ENCODE measurements at regions not wholly inside any gene's neighbourhood (a gene's known extent, or its start where the extent isn't known, plus 50 kb on each side); places are given as distances from the start of the nearest gene placed in this dataset.

DNA sequence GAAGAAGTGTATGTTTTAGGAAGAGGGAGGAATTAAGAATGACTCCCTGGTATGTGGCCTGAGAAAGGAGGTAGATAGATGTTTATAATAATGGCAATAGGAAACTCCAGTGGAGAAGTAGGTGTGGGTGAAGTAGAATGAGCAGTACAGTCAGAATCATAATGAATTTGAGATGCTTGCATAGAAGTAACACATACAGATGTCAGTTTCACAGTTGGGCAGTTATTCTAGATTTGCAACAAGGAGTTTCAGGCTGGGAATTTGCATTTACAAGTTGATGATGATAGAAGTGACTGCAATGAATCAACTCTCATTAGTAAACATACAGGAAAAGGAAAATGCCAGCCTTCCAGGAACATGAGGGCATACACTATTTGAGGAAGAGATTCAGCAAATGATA, 149.0 kb downstream of the SLITRK1 start:
- H3K4me1 ChIP-seq (ENCODE audit: control extremely low read depth in 1 of 4, control insufficient read depth in 4 of 4, insufficient read depth in 4 of 4, low read length in 3 of 4): no peaks in the 10 kb centered on the region
- DNase-seq: no peak
- H3K36me3 ChIP-seq (ENCODE audit: control insufficient read depth in 4 of 4, insufficient read depth in 4 of 4, low read length in 3 of 4): no peaks in the 10 kb centered on the region
- no peak overlapping the region for H3K27ac ChIP-seq (ENCODE audit: insufficient read depth in 1 of 2, low read depth in 1 of 2, low read length in 2 of 2, poor library complexity in 1 of 2, severe bottlenecking in 2 of 2)
- no peaks in the 10 kb centered on the region for H3K9me3 ChIP-seq (ENCODE audit: control extremely low read depth in 1 of 5, control insufficient read depth in 4 of 5, insufficient read depth in 2 of 5, low read depth in 1 of 5, low read length in 4 of 5)
- no peak overlapping the region for H3K4me3 ChIP-seq (ENCODE audit: control insufficient read depth in 1 of 7, extremely low read depth in 1 of 7, insufficient read depth in 4 of 7, low read depth in 2 of 7, low read length in 6 of 7)
- ChIA-PET POLR2A (no interaction called here), CTCF (no interaction called here)
- H3K27me3 ChIP-seq (replicated peaks in 2 of 5; ENCODE audit: control insufficient read depth in 4 of 5, insufficient read depth in 5 of 5, low read length in 4 of 5): no peaks in the 10 kb centered on the region

DNA sequence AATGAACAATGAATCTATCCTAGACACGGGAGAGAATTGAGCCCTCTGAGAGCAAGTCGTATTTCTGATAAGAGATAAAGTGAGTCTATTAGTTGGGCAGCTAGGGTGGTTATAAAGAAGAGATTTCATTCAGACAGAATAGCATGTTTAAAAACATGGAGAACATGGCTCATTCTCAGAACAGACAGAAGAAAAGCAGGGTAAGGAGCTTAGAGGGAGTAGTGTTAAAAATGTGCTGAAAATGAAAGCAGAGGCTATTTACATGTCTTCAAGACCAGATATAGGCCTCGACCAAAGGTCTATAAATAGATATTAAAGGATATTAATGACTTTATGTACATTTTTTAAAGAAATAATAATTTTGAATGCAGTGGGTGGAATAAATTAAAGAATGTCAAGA, 149.5 kb downstream of the SLITRK1 start:
- 92% methylated on average over 2 of the region's 3 CpGs for WGBS (ENCODE audit: insufficient coverage)

DNA sequence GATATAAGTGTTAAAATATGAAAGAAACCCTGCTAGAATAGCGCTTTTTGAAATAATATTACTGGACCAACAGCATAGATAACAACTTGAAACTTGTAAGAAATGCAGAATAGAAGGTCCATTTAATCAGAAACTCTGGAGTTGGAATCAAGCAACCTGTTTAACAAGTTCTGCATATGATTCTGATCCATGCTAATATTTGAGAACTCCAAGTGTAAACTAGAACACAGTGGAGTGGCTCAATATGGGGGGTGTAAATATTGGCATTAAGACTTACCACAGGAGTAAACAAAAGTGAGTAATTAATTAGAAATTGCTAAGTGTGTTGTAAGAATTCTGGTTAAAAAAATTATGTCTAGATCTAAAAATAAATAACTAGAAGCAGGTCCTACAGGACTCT, 151.2 kb downstream of the SLITRK1 start:
- no peaks in the 10 kb centered on the region for H3K4me1 ChIP-seq (ENCODE audit: control extremely low read depth in 1 of 4, control insufficient read depth in 4 of 4, insufficient read depth in 4 of 4, low read length in 3 of 4)
- CTCF ChIA-PET: no interaction called here
- no peak overlapping the region for H3K4me3 ChIP-seq (ENCODE audit: control insufficient read depth in 1 of 7, extremely low read depth in 1 of 7, insufficient read depth in 4 of 7, low read depth in 2 of 7, low read length in 6 of 7)
- no peak overlapping the region for H3K27ac ChIP-seq (ENCODE audit: insufficient read depth in 1 of 2, low read depth in 1 of 2, low read length in 2 of 2, poor library complexity in 1 of 2, severe bottlenecking in 2 of 2)
- 100% methylated on average over 1 of the region's 1 CpG for WGBS (ENCODE audit: insufficient coverage)
- no peaks in the 10 kb centered on the region for H3K9me3 ChIP-seq (ENCODE audit: control extremely low read depth in 1 of 5, control insufficient read depth in 4 of 5, insufficient read depth in 2 of 5, low read depth in 1 of 5, low read length in 4 of 5)
- no peaks in the 10 kb centered on the region for H3K36me3 ChIP-seq (ENCODE audit: control insufficient read depth in 4 of 4, insufficient read depth in 4 of 4, low read length in 3 of 4)
- POLR2A ChIA-PET: no interaction called here
- no peaks in the 10 kb centered on the region for H3K27me3 ChIP-seq (replicated peaks in 2 of 5; ENCODE audit: control insufficient read depth in 4 of 5, insufficient read depth in 5 of 5, low read length in 4 of 5)
- DNase-seq: no peak

More for the DNA sequence above, 149.5 kb downstream of the SLITRK1 start:
- Histone ChIP-seq H3K27ac (ENCODE audit: insufficient read depth in 1 of 2, low read depth in 1 of 2, low read length in 2 of 2, poor library complexity in 1 of 2, severe bottlenecking in 2 of 2) (no peak overlapping the region), H3K36me3 (ENCODE audit: control insufficient read depth in 4 of 4, insufficient read depth in 4 of 4, low read length in 3 of 4) (no peaks in the 10 kb centered on the region), H3K9me3 (ENCODE audit: control extremely low read depth in 1 of 5, control insufficient read depth in 4 of 5, insufficient read depth in 2 of 5, low read depth in 1 of 5, low read length in 4 of 5) (no peaks in the 10 kb centered on the region), H3K4me1 (ENCODE audit: control extremely low read depth in 1 of 4, control insufficient read depth in 4 of 4, insufficient read depth in 4 of 4, low read length in 3 of 4) (no peaks in the 10 kb centered on the region), H3K27me3 (replicated peaks in 2 of 5; ENCODE audit: control insufficient read depth in 4 of 5, insufficient read depth in 5 of 5, low read length in 4 of 5) (no peaks in the 10 kb centered on the region), H3K4me3 (ENCODE audit: control insufficient read depth in 1 of 7, extremely low read depth in 1 of 7, insufficient read depth in 4 of 7, low read depth in 2 of 7, low read length in 6 of 7) (no peak overlapping the region)
- no peak for DNase-seq
- ChIA-PET CTCF (no interaction called here), POLR2A (no interaction called here)

DNA sequence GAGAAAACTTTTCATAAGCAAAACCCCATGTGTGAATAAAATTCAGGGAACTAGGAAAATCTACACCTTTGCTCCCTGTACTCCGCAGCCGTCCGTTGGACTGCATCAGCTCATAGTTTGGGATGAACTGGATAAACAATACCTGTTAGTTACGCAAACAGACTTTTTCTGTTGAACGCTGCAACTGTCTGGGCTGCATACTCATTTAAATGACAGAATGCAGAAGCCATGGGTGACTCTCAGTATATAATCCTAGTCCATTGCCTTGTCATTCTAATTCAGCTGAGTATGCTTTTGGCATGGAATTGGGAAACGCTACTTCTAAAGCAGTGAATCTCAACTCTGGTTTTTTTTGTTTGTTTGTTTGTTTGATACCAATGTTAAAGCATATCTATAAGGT, 151.6 kb downstream of the SLITRK1 start:
- H3K36me3 ChIP-seq (ENCODE audit: control insufficient read depth in 4 of 4, insufficient read depth in 4 of 4, low read length in 3 of 4): no peaks in the 10 kb centered on the region

DNA sequence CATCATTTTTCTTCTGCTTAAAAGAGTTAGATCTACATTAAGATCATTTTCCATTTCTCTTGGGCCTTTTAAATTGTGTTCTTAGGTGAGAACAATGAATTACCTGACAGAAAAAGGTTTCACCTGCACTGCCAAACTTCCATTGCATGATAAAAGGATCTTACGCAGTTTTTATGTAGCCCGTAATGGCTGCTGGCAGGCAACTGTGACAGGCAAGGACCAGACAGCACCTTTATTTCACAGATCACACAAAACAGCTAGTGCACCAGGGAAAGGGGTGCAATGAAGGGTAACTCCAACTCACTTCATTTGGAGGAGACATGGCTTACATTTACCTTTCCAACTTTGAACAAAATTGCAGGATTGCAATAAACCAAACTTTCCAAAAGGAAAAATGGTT, 159.8 kb downstream of the SLITRK1 start:
- no CpG with 5 or more reads among the region's 2 CpGs for WGBS (ENCODE audit: insufficient coverage)
- no peak for DNase-seq
- H3K27me3 ChIP-seq (replicated peaks in 2 of 5; ENCODE audit: control insufficient read depth in 4 of 5, insufficient read depth in 5 of 5, low read length in 4 of 5): no peaks in the 10 kb centered on the region
- H3K27ac ChIP-seq (ENCODE audit: insufficient read depth in 1 of 2, low read depth in 1 of 2, low read length in 2 of 2, poor library complexity in 1 of 2, severe bottlenecking in 2 of 2): no peak overlapping the region
- no peak overlapping the region for H3K4me3 ChIP-seq (ENCODE audit: control insufficient read depth in 1 of 7, extremely low read depth in 1 of 7, insufficient read depth in 4 of 7, low read depth in 2 of 7, low read length in 6 of 7)
- H3K36me3 ChIP-seq (ENCODE audit: control insufficient read depth in 4 of 4, insufficient read depth in 4 of 4, low read length in 3 of 4): no peaks in the 10 kb centered on the region
- ChIA-PET POLR2A (no interaction called here), CTCF (no interaction called here)
- no peaks in the 10 kb centered on the region for H3K9me3 ChIP-seq (ENCODE audit: control extremely low read depth in 1 of 5, control insufficient read depth in 4 of 5, insufficient read depth in 2 of 5, low read depth in 1 of 5, low read length in 4 of 5)
- H3K4me1 ChIP-seq (ENCODE audit: control extremely low read depth in 1 of 4, control insufficient read depth in 4 of 4, insufficient read depth in 4 of 4, low read length in 3 of 4): no peaks in the 10 kb centered on the region

More for the DNA sequence above, 151.6 kb downstream of the SLITRK1 start:
- no peaks in the 10 kb centered on the region for H3K9me3 ChIP-seq (ENCODE audit: control extremely low read depth in 1 of 5, control insufficient read depth in 4 of 5, insufficient read depth in 2 of 5, low read depth in 1 of 5, low read length in 4 of 5)
- 100% methylated on average over 5 of the region's 6 CpGs for WGBS (ENCODE audit: insufficient coverage)
- ChIA-PET POLR2A (no interaction called here), CTCF (interaction anchor here (0.6 kb wide), 1 partner anchor 23 kb away, joined by 3 read pairs; no protein-coding TSS in a partner anchor)
- H3K27me3 ChIP-seq (replicated peaks in 2 of 5; ENCODE audit: control insufficient read depth in 4 of 5, insufficient read depth in 5 of 5, low read length in 4 of 5): no peaks in the 10 kb centered on the region
- H3K4me1 ChIP-seq (ENCODE audit: control extremely low read depth in 1 of 4, control insufficient read depth in 4 of 4, insufficient read depth in 4 of 4, low read length in 3 of 4): no peaks in the 10 kb centered on the region
- DNase-seq: no peak
- no peak overlapping the region for H3K27ac ChIP-seq (ENCODE audit: insufficient read depth in 1 of 2, low read depth in 1 of 2, low read length in 2 of 2, poor library complexity in 1 of 2, severe bottlenecking in 2 of 2)
- no peak overlapping the region for H3K4me3 ChIP-seq (ENCODE audit: control insufficient read depth in 1 of 7, extremely low read depth in 1 of 7, insufficient read depth in 4 of 7, low read depth in 2 of 7, low read length in 6 of 7)

DNA sequence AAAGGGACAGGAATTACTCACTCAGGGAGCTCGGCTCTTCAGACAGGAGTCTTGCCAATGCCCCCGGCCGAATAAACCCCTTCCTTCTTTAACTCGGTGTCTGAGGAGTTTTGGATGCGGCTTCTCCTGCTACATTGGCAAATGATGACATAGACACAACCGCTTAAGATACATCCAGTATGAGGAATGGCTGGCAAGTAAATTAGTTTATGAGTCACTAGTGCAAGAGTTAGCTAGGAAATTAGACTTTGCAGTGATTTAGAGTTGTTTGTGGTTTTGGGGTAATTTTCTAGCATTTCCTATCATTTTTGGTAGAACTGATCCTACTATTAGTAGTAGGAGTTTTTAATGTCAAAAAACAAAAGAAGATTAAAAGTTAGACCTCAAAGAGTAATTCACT, 166.2 kb downstream of the SLITRK1 start:
- CTCF ChIA-PET: no interaction called here

DNA sequence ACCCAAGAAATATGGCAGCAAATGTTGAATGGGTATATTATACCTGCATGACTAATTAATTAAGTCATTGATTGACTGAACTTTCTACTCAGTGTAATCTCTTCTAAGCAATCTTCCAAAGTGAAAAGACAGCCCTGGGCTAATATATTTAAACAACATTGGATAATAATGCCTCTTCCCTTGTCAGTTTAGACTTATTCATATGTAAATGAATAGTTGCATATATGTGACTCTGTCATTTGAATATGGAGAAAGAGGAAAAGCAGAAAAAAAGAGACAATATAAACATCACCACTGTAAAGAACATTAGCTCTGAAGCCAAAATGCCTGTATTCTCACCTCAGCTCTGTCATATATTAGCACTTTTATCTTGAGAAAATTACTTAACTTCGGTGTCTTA, 168.0 kb downstream of the SLITRK1 start:
- Histone ChIP-seq H3K9me3 (ENCODE audit: control extremely low read depth in 1 of 5, control insufficient read depth in 4 of 5, insufficient read depth in 2 of 5, low read depth in 1 of 5, low read length in 4 of 5) (no peaks in the 10 kb centered on the region), H3K36me3 (ENCODE audit: control insufficient read depth in 4 of 4, insufficient read depth in 4 of 4, low read length in 3 of 4) (no peaks in the 10 kb centered on the region), H3K27ac (ENCODE audit: insufficient read depth in 1 of 2, low read depth in 1 of 2, low read length in 2 of 2, poor library complexity in 1 of 2, severe bottlenecking in 2 of 2) (no peak overlapping the region), H3K4me3 (ENCODE audit: control insufficient read depth in 1 of 7, extremely low read depth in 1 of 7, insufficient read depth in 4 of 7, low read depth in 2 of 7, low read length in 6 of 7) (no peak overlapping the region), H3K27me3 (replicated peaks in 2 of 5; ENCODE audit: control insufficient read depth in 4 of 5, insufficient read depth in 5 of 5, low read length in 4 of 5) (no peaks in the 10 kb centered on the region), H3K4me1 (ENCODE audit: control extremely low read depth in 1 of 4, control insufficient read depth in 4 of 4, insufficient read depth in 4 of 4, low read length in 3 of 4) (peaks cover 0 to 7% (median 4%) of the 10 kb centered on the region in 4 experiments)
- CTCF ChIA-PET: no interaction called here
- no peak for DNase-seq
- POLR2A ChIA-PET: no interaction called here
- no CpG with 5 or more reads among the region's 1 CpG for WGBS (ENCODE audit: insufficient coverage)

More for the DNA sequence above, 166.2 kb downstream of the SLITRK1 start:
- H3K27me3 ChIP-seq (replicated peaks in 2 of 5; ENCODE audit: control insufficient read depth in 4 of 5, insufficient read depth in 5 of 5, low read length in 4 of 5): no peaks in the 10 kb centered on the region
- H3K9me3 ChIP-seq (ENCODE audit: control extremely low read depth in 1 of 5, control insufficient read depth in 4 of 5, insufficient read depth in 2 of 5, low read depth in 1 of 5, low read length in 4 of 5): no peaks in the 10 kb centered on the region
- POLR2A ChIA-PET: no interaction called here
- no peak overlapping the region for H3K4me3 ChIP-seq (ENCODE audit: control insufficient read depth in 1 of 7, extremely low read depth in 1 of 7, insufficient read depth in 4 of 7, low read depth in 2 of 7, low read length in 6 of 7)
- no peaks in the 10 kb centered on the region for H3K4me1 ChIP-seq (ENCODE audit: control extremely low read depth in 1 of 4, control insufficient read depth in 4 of 4, insufficient read depth in 4 of 4, low read length in 3 of 4)
- no peaks in the 10 kb centered on the region for H3K36me3 ChIP-seq (ENCODE audit: control insufficient read depth in 4 of 4, insufficient read depth in 4 of 4, low read length in 3 of 4)
- no peak overlapping the region for H3K27ac ChIP-seq (ENCODE audit: insufficient read depth in 1 of 2, low read depth in 1 of 2, low read length in 2 of 2, poor library complexity in 1 of 2, severe bottlenecking in 2 of 2)
- WGBS (ENCODE audit: insufficient coverage): 98% methylated on average over 6 of the region's 6 CpGs
- DNase-seq: no peak

DNA sequence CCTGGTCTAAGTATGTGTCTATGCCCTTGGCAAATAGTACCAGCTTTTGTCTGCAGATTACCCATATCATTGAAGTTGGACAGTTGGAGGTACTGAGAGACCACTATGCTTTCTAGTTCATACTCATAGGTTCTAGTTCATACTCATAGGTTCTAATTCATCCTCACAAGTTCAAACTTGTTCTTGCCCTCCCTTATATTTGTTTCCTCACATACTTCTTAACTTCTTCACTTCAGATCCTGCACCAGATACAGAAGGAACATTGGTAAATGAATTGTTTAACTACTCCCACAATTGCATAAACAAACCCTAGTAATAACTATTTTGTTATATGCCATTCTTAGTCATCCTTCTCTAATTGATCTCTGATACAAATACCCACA, 172.2 kb downstream of the SLITRK1 start:
- POLR2A ChIA-PET: no interaction called here
- no peak overlapping the region for H3K27ac ChIP-seq (ENCODE audit: insufficient read depth in 1 of 2, low read depth in 1 of 2, low read length in 2 of 2, poor library complexity in 1 of 2, severe bottlenecking in 2 of 2)

More for the DNA sequence above, 172.2 kb downstream of the SLITRK1 start:
- peak in 1 of 3 donors; percentile 1 for DNase-seq
- H3K9me3 ChIP-seq (ENCODE audit: control extremely low read depth in 1 of 5, control insufficient read depth in 4 of 5, insufficient read depth in 2 of 5, low read depth in 1 of 5, low read length in 4 of 5): peaks cover 0 to 5% (median 0%) of the 10 kb centered on the region in 5 experiments
- no peak overlapping the region for H3K4me3 ChIP-seq (ENCODE audit: control insufficient read depth in 1 of 7, extremely low read depth in 1 of 7, insufficient read depth in 4 of 7, low read depth in 2 of 7, low read length in 6 of 7)
- H3K4me1 ChIP-seq (ENCODE audit: control extremely low read depth in 1 of 4, control insufficient read depth in 4 of 4, insufficient read depth in 4 of 4, low read length in 3 of 4): peaks cover 3 to 12% (median 7%) of the 10 kb centered on the region in 4 experiments
- H3K27me3 ChIP-seq (replicated peaks in 2 of 5; ENCODE audit: control insufficient read depth in 4 of 5, insufficient read depth in 5 of 5, low read length in 4 of 5): no peaks in the 10 kb centered on the region
- H3K36me3 ChIP-seq (ENCODE audit: control insufficient read depth in 4 of 4, insufficient read depth in 4 of 4, low read length in 3 of 4): no peaks in the 10 kb centered on the region
- CTCF ChIA-PET: no interaction called here

All from common myeloid progenitor, CD34-positive (primary cell).